ENCODE measurements at regions not wholly inside any gene's neighbourhood (a gene's known extent, or its start where the extent isn't known, plus 50 kb on each side); places are given as distances from the start of the nearest gene placed in this dataset.

- in situ Hi-C loops (cut with MboI; ENCODE audit: low sequenced_read_pairs), result loop anchor here (25.0 kb wide), 1 partner anchor 101 kb away; no protein-coding TSS in a partner anchor
Measured at GRCh38 chr20:16861708-16862107, 113.5 kb downstream of the OTOR start.

DNA sequence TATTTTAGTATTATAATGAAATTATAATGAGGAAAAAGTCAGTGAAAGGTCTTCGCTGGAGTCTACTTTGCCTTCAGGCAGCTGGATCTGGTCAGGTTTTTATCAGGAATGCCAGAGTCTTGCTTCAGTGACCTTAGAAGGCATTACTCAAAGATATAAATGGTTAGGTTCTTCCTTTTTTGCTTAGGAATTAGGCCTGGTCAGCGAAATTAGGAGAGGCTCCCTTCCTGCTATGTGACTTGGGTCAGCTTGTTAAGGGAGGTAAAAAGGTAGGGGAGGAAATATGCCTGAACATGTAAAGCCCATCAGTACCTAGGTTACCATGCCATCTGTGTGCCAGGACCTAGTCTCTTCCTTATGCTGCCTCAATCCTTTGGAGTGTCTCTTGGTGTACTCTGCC lies 115.1 kb downstream of the OTOR start:
- in situ Hi-C loops (cut with MboI; ENCODE audit: low sequenced_read_pairs), result loop anchor here (25.0 kb wide), 1 partner anchor 99 kb away; no protein-coding TSS in a partner anchor

DNA sequence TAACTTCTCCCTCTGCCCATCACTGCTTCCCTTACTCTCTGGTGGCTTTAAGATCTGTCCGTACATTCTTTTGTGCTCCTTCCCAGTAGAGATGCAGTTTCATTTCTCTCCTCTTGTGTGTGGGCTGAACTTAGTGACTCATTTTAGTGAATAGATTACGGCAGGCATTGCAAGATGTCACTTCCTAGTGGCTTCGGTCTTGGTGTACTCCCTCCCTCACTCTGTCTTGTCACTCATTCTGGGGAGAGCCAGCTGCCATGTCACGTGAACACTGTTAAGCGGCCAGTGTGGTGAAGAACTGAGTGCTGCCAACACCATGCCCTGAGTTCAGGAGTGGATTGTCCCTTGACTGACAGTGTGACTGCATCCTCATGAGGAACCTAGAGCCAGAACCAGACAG lies 115.9 kb downstream of the OTOR start:
- in situ Hi-C loops (cut with MboI; ENCODE audit: low sequenced_read_pairs), result loop anchor here (25.0 kb wide), 1 partner anchor 98 kb away; no protein-coding TSS in a partner anchor

- in situ Hi-C loops (cut with MboI; ENCODE audit: low sequenced_read_pairs), result loop anchor here (25.0 kb wide), 1 partner anchor 97 kb away; no protein-coding TSS in a partner anchor
Measured at GRCh38 chr20:16864963-16865362, 116.8 kb downstream of the OTOR start.

DNA sequence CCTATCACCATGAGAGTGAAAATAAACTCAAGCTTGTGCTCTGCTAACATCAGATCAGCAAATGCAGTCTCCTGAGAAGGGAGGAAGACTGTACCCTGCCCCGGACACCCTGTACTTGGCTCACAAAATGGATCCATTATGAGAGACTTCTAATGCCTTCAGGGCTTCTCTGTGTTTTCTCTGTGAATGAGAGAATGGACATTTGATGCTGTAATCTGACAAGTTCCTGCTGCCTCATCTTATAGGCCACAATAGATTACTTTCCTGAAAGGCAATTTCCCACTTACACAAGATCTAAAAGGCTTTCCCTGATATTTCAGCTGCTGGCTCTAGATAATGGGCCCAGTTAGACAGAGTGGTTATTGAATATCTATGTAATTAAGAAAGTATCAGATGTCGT lies 117.2 kb downstream of the OTOR start:
- in situ Hi-C loops (cut with MboI; ENCODE audit: low sequenced_read_pairs), result loop anchor here (25.0 kb wide), 1 partner anchor 97 kb away; no protein-coding TSS in a partner anchor

DNA sequence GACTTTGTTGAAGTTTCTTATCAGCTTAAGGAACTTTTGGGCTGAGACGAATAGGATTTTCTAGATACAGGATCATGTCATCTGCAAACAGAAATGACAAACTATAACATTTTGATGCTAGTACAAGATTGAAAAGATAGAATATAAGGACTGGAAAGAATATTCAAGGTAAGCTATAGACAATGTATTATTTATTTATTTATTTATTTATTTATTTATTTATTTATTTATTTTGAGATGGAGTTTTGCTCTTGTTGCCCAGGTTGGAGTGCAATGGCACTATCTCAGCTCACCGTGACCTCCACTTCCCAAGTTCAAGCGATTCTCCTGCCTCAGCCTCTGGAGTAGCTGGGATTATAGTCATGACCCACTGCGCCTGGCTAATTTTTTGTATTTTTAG lies 125.0 kb downstream of the OTOR start:
- in situ Hi-C loops (cut with MboI; ENCODE audit: low sequenced_read_pairs), result loop anchor here (25.0 kb wide), 1 partner anchor 89 kb away; no protein-coding TSS in a partner anchor

DNA sequence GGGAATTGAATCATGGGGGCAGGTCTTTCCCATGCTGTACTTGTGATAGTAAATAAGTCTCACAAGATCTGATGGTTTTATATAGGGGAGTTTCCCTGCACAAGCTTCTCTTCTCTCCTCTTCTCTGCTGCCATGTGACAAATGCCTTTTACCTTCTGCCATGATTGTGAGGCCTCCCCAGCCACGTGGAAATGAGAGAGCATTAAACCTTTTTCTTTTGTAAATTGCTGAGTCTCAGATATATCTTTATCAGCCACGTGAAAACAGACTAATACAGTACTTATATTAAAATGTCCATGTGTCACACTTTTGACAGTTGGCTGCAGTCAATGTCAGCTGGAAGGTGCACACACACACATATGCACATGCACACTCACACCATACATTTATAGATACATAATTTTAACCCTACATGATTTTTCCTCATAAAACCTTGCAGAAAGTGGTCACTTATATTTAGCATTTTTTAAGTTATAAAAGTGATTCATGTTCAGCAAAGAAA lies 128.9 kb downstream of the OTOR start:
- in situ Hi-C loops (cut with MboI; ENCODE audit: low sequenced_read_pairs), result no loop called here

DNA sequence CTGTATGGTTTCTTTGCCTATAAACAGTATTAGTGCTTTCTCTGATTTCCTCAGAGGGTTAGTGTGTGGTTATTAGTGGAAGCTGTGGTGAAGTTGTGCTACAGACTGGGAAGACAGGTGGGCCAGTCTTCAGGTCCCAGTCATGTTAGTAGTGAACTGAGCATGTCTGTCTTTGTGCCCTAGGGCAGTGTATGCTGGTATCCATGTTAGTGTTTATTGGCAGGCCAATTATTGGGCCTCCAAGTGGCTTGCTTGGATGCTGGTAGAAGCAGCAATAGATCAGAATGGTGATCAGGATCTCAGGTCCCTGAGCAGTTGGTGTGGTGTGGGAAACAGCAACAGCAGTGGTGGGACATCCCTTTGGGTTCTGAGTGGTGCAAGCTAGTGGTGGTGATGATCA lies 137.6 kb downstream of the OTOR start:
- in situ Hi-C loops (cut with MboI; ENCODE audit: low sequenced_read_pairs), result no loop called here

DNA sequence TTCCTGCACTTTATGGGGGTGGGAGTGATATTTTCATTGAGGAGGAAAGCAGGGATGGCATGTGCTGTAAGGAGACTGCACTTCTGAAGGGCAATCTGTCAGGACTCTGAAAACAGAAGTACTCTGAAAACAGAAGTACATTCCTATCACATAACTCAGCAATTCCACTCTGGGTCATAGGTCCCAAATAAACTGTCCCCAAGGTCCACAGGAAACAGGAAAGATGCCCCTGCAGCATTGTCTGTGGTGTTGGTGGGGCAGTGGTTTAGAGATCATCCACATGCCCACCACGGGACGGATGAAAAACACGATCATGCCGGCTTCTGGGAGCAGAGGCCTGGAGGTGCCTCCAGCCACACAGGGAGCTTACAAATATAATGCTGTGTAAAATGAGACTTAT lies 150.3 kb downstream of the OTOR start:
- in situ Hi-C loops (cut with MboI; ENCODE audit: low sequenced_read_pairs), result no loop called here

GRCh38 chr20:16902662-16903061 lies 154.5 kb downstream of the OTOR start:
- in situ Hi-C loops (cut with MboI; ENCODE audit: low sequenced_read_pairs), result no loop called here

- in situ Hi-C loops (cut with MboI; ENCODE audit: low sequenced_read_pairs), result no loop called here
Measured at GRCh38 chr20:16904751-16905150, 156.6 kb downstream of the OTOR start.

- in situ Hi-C loops (cut with MboI; ENCODE audit: low sequenced_read_pairs), result no loop called here
Measured at GRCh38 chr20:16914277-16914676, 166.1 kb downstream of the OTOR start.

DNA sequence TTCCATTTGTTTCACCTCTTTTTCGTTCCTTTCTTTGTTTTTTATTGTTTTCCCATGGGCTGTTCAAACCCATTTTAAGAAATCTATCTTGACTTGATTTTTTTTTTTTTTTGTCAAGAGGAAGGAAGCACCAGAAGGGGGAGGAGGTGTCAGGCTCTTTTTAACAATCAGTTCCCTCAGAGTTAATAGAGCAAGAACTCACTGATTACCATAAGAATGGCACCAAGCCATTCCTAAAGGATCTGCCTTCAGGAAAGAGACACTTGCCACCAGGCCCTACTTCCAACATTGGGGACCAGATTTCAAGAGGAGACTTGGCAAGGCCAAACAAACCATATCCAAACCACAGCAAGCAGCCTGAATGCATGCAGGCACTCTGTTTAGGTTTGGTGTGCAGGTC lies 168.0 kb downstream of the OTOR start:
- in situ Hi-C loops (cut with MboI; ENCODE audit: low sequenced_read_pairs), result no loop called here

GRCh38 chr20:16917636-16918035 lies 169.5 kb downstream of the OTOR start:
- in situ Hi-C loops (cut with MboI; ENCODE audit: low sequenced_read_pairs), result no loop called here

- in situ Hi-C loops (cut with MboI; ENCODE audit: low sequenced_read_pairs), result no loop called here
Measured at GRCh38 chr20:16918366-16918765, 170.2 kb downstream of the OTOR start.

GRCh38 chr20:16919841-16920240 lies 171.7 kb downstream of the OTOR start:
- in situ Hi-C loops (cut with MboI; ENCODE audit: low sequenced_read_pairs), result no loop called here

DNA sequence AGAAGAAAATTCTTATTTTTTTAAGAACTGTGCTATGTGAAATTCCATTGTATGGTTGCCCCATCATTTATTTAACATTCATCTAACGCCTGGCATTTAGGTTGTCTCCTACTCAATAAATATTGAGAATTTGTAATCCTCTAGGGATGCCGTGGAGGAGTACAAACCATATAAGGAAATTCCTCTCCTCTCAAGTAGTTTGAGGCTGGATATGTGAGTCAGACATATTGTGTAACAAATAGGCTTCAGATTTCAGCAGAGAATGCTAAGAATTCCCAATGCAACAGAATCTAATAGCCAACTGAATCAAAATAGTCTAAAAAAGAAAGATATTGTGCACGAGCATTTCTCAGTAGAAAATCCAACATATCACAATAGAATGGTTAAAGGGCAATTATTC lies 174.7 kb downstream of the OTOR start:
- in situ Hi-C loops (cut with MboI; ENCODE audit: low sequenced_read_pairs), result no loop called here

- in situ Hi-C loops (cut with MboI; ENCODE audit: low sequenced_read_pairs), result no loop called here
Measured at GRCh38 chr20:16926626-16927430, 178.7 kb downstream of the OTOR start.

DNA sequence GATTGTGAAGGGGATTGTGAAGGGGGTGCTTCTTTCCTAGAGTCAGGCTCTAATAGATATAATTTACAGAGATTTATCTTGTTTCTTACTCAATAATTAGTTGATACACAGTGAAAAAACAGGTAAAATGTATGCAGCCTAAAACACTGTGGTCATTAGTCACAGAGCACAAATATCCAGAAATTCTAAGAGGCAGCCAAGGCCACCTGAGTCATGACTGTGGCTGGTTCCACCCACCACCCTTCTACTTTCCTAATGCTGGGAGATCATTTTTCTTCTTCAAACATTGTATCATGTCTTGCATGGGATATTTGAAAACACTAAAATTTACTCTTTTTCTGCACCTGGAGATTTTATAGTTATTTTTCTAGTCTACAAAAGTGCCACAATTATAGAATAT lies 181.6 kb downstream of the OTOR start:
- in situ Hi-C loops (cut with MboI; ENCODE audit: low sequenced_read_pairs), result no loop called here

DNA sequence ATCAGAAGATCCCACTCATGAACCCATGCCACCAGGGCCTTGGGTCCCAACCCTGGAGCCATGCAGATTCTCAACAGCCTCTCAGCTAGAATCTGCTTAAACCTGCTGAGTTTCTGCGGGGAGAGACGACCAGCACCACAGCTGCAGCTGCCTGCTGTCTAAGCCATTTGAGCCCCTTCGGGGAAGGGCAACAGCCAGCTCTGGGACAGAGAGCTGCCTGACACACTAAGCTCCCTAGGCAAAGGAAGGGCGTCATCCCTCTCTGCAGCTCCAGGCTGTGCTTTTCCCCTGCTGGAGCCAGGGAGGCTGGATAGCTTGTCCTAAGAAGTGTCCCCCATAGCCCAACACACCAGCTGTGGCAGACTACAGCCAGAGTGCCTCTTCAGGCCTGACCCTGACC lies 182.5 kb downstream of the OTOR start:
- in situ Hi-C loops (cut with MboI; ENCODE audit: low sequenced_read_pairs), result no loop called here

GRCh38 chr20:16939051-16939450 lies 190.9 kb downstream of the OTOR start:
- in situ Hi-C loops (cut with MboI; ENCODE audit: low sequenced_read_pairs), result no loop called here

DNA sequence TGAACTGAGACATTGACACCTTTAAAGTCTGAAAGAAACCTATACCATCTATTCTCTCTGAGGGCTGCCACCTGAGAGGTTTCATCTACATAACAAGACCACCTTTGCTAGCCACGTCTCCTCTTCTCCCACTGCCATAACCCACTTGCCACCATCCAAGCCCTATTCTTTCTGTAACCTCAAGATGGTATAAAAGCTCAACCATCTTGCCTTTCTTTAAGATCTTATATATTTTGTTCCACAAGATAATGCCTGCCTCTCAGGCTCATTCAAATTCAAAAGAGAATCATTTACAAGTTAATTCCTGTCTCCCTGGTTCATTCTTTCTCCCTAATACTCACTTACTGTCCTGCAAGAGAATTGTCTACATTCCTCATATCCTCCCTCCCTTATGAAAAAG lies 192.5 kb downstream of the OTOR start:
- in situ Hi-C loops (cut with MboI; ENCODE audit: low sequenced_read_pairs), result no loop called here
